Natural killer cell (primary cell): ENCODE measurements at regions not wholly inside any gene's neighbourhood (a gene's known extent, or its start where the extent isn't known, plus 50 kb on each side); places are given as distances from the start of the nearest gene placed in this dataset.

Experiments used
- ATAC-seq, 3 donors: fragments of 150-1000 bp in 2 of 3; fragments of 200-7000 bp in 1 of 3; cut with Tn5 transposase; 1 replicate in 1 of 3; 2 replicates in 2 of 3; pipeline ENCODE4 v1.10.0; 2021; ENCODE audit warnings: mild to moderate bottlenecking in 2 of 3, moderate library complexity in 2 of 3
- DNase-seq, 2 donors: peaks; one replicate each; pipeline versions ENCODE4 v3.0.0 to v3.0.0-alpha.2; 2013 to 2021; ENCODE audit warnings: mixed read lengths in 1 of 2
- H3K27ac ChIP-seq: one replicate; pipeline ENCODE4 v1.5.1; 2013; ENCODE audit warnings: mild to moderate bottlenecking, low read length
- H3K27me3 ChIP-seq: one replicate; pipeline ENCODE4 v1.6.1; 2013; ENCODE audit warnings: low read length; ENCODE audit not compliant: control insufficient read depth, insufficient read depth
- H3K36me3 ChIP-seq: one replicate; pipeline ENCODE4 v1.6.1; 2013; ENCODE audit warnings: low read length; ENCODE audit not compliant: control insufficient read depth, insufficient read depth
- H3K4me1 ChIP-seq: one replicate; pipeline ENCODE4 v1.6.1; 2013; ENCODE audit warnings: low read length; ENCODE audit not compliant: control insufficient read depth, insufficient read depth
- H3K4me3 ChIP-seq: one replicate; pipeline ENCODE4 v1.5.1; 2013; ENCODE audit warnings: low read length
- H3K9me3 ChIP-seq: one replicate; pipeline ENCODE4 v1.6.1; 2013; ENCODE audit warnings: low read length; ENCODE audit not compliant: control insufficient read depth, insufficient read depth
- H3K27ac Mint-ChIP-seq, 2 donors: one replicate each; pipeline ENCODE4 v1.8.0; 2022; ENCODE audit warnings: mild to moderate bottlenecking in 2 of 2, mixed read lengths in 2 of 2, moderate library complexity in 1 of 2
- H3K27me3 Mint-ChIP-seq, 2 donors: one replicate each; pipeline ENCODE4 v1.8.0; 2022; ENCODE audit warnings: low read depth in 2 of 2, mixed read lengths in 2 of 2
- H3K36me3 Mint-ChIP-seq: one replicate; pipeline ENCODE4 v1.8.0; 2022; ENCODE audit warnings: mixed read lengths
- H3K4me1 Mint-ChIP-seq, 2 donors: one replicate each; pipeline ENCODE4 v1.8.0; 2022; ENCODE audit warnings: mixed read lengths in 2 of 2
- H3K4me3 Mint-ChIP-seq: one replicate; pipeline ENCODE4 v1.8.0; 2022; ENCODE audit warnings: mild to moderate bottlenecking, moderate library complexity, mixed read lengths
- H3K9me3 Mint-ChIP-seq, 2 donors: one replicate each; pipeline ENCODE4 v1.8.0; 2022; ENCODE audit warnings: mixed read lengths in 2 of 2
- WGBS: methylation state at CpG from one replicate; pipeline ENCODE4 v1.1.7; 2013; ENCODE audit warnings: missing lambda C conversion rate; ENCODE audit not compliant: insufficient coverage; 5-methylcytosine and 5-hydroxymethylcytosine counted together
- intact Hi-C: fragments of 100-400 bp; cut with micrococcal nuclease; formaldehyde crosslinking; loops from one replicate; pipeline ENCODE4 v1.14.2; 2022
- TF ChIP-seq, protein P1 (sequence below): fragments of 200-600 bp; IDR thresholded peaks from one replicate; pipeline ENCODE4 v1.8.0; 2022; ENCODE audit warnings: antibody characterized with exemption

DNA sequence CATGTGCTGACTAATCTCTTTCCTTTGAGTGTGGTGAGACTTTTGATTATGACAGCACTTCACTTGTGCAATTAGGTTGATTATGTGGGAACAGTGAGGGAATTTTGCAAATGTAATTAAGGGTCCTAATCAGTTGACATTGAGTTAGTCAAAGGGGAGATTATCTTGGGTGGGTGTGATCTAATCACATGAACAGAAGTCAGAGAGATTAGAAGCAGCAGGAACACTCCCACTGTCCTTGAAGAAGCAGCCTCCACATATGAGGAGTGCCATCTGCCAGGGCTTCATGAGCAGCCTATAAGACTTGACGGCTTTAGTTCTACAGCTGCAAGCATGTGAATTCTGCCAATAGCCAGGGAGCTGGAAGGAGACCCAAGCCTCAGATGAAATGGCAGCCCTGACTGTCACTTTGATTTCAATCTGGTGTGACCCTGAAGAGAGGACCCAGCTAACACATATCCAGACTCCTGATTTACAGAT is 89.4 kb upstream of the APCDD1 start:
- no peak overlapping the region for H3K4me3 Mint-ChIP-seq
- no peaks in the 10 kb centered on the region for H3K4me1 Mint-ChIP-seq
- Histone ChIP-seq H3K9me3 (no peaks in the 10 kb centered on the region), H3K4me3 (no peak overlapping the region), H3K27me3 (no peaks in the 10 kb centered on the region), H3K27ac (no peak overlapping the region), H3K36me3 (no peaks in the 10 kb centered on the region), H3K4me1 (no peaks in the 10 kb centered on the region)
- no peak for ATAC-seq
- H3K27me3 Mint-ChIP-seq = peaks cover 6% of the 10 kb centered on the region in 2 donors
- intact Hi-C loops = no loop called here
- no peak for DNase-seq
- no peaks in the 10 kb centered on the region for H3K36me3 Mint-ChIP-seq
- H3K27ac Mint-ChIP-seq = no peak overlapping the region
- peaks cover 3 to 4% of the 10 kb centered on the region in 2 donors for H3K9me3 Mint-ChIP-seq
- TF ChIP-seq, protein P1, sequence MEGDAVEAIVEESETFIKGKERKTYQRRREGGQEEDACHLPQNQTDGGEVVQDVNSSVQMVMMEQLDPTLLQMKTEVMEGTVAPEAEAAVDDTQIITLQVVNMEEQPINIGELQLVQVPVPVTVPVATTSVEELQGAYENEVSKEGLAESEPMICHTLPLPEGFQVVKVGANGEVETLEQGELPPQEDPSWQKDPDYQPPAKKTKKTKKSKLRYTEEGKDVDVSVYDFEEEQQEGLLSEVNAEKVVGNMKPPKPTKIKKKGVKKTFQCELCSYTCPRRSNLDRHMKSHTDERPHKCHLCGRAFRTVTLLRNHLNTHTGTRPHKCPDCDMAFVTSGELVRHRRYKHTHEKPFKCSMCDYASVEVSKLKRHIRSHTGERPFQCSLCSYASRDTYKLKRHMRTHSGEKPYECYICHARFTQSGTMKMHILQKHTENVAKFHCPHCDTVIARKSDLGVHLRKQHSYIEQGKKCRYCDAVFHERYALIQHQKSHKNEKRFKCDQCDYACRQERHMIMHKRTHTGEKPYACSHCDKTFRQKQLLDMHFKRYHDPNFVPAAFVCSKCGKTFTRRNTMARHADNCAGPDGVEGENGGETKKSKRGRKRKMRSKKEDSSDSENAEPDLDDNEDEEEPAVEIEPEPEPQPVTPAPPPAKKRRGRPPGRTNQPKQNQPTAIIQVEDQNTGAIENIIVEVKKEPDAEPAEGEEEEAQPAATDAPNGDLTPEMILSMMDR = no peak
- WGBS = 94% methylated on average over 1 of the region's 1 CpG

- ATAC-seq (no peak), DNase-seq (no peak)
- Mint-ChIP-seq H3K4me1 (no peaks in the 10 kb centered on the region), H3K36me3 (no peaks in the 10 kb centered on the region), H3K27me3 (peaks cover 6% of the 10 kb centered on the region in 2 donors), H3K4me3 (no peak overlapping the region), H3K27ac (no peak overlapping the region), H3K9me3 (peaks cover 3 to 4% of the 10 kb centered on the region in 2 donors)
- WGBS = 98% methylated on average over 5 of the region's 5 CpGs
- TF ChIP-seq, protein P1 = no peak
- no peaks in the 10 kb centered on the region for H3K9me3 ChIP-seq
- no peak overlapping the region for H3K27ac ChIP-seq
- no peaks in the 10 kb centered on the region for H3K4me1 ChIP-seq
- H3K36me3 ChIP-seq = no peaks in the 10 kb centered on the region
- no peak overlapping the region for H3K4me3 ChIP-seq
- no peaks in the 10 kb centered on the region for H3K27me3 ChIP-seq
- intact Hi-C loops = no loop called here
These were observed 88.5 kb upstream of the APCDD1 start for GRCh38 chr18:10365901-10366300.

GRCh38 chr18:10367836-10368235 is 86.6 kb upstream of the APCDD1 start:
- Mint-ChIP-seq H3K9me3 (peaks cover 3 to 4% of the 10 kb centered on the region in 2 donors), H3K36me3 (no peaks in the 10 kb centered on the region), H3K27ac (no peak overlapping the region), H3K4me1 (no peaks in the 10 kb centered on the region), H3K4me3 (no peak overlapping the region), H3K27me3 (peaks cover 6% of the 10 kb centered on the region in 2 donors)
- Histone ChIP-seq H3K27ac (no peak overlapping the region), H3K9me3 (no peaks in the 10 kb centered on the region), H3K36me3 (no peaks in the 10 kb centered on the region), H3K4me3 (no peak overlapping the region), H3K27me3 (no peaks in the 10 kb centered on the region), H3K4me1 (no peaks in the 10 kb centered on the region)
- intact Hi-C loops = no loop called here
- no peak for DNase-seq
- TF ChIP-seq, protein P1 = no peak
- WGBS = 83% methylated on average over 3 of the region's 3 CpGs
- ATAC-seq = no peak
